RWPE2 (cell line): ENCODE measurements at regions not wholly inside any gene's neighbourhood (a gene's known extent, or its start where the extent isn't known, plus 50 kb on each side); places are given as distances from the start of the nearest gene placed in this dataset.

ENCODE experiments used
- ATAC-seq: fragments of 200-7000 bp; cut with Tn5 transposase; 3 replicates; pipeline ENCODE4 v1.9.1; 2021; ENCODE audit warnings: low read depth
- DNase-seq: peaks from one replicate; pipeline ENCODE4 v3.0.0-alpha.2; 2020; ENCODE audit warnings: low spot score
- H3K27ac ChIP-seq: fragments of 450-650 bp; 2 replicates; pipeline ENCODE4 v1.5.1; 2017; ENCODE audit warnings: mild to moderate bottlenecking; ENCODE audit not compliant: poor library complexity, severe bottlenecking
- H3K27me3 ChIP-seq: fragments of 250-450 bp; sonication (Bioruptor Pico); 2 replicates; pipeline ENCODE4 v1.5.1; 2021; ENCODE audit warnings: mild to moderate bottlenecking, moderate library complexity; ENCODE audit not compliant: insufficient read depth, poor library complexity, severe bottlenecking
- H3K36me3 ChIP-seq: fragments of 250-450 bp; sonication (Bioruptor Pico); 2 replicates; pipeline ENCODE4 v1.5.1; 2020; ENCODE audit warnings: low read depth, mild to moderate bottlenecking, moderate library complexity
- H3K4me1 ChIP-seq: fragments of 250-450 bp; sonication (Bioruptor Pico); 2 replicates; pipeline ENCODE4 v1.5.1; 2021; ENCODE audit warnings: mild to moderate bottlenecking, moderate library complexity; ENCODE audit not compliant: insufficient read depth, poor library complexity, severe bottlenecking
- H3K4me3 ChIP-seq: fragments of 250-450 bp; sonication (Bioruptor Pico); 2 replicates; pipeline ENCODE4 v1.5.1; 2021; ENCODE audit warnings: mild to moderate bottlenecking, moderate library complexity; ENCODE audit not compliant: severe bottlenecking
- H3K9me3 ChIP-seq: fragments of 250-450 bp; sonication (Bioruptor Pico); 2 replicates; pipeline ENCODE4 v1.5.1; 2021; ENCODE audit warnings: mild to moderate bottlenecking, moderate library complexity; ENCODE audit not compliant: severe bottlenecking
- TF ChIP-seq, protein P1 (sequence below): fragments of 450-650 bp; IDR thresholded peaks from one replicate; pipeline ENCODE4 v1.5.1; 2017; ENCODE audit warnings: mild to moderate bottlenecking, moderate library complexity; ENCODE audit not compliant: poor library complexity, severe bottlenecking

DNA sequence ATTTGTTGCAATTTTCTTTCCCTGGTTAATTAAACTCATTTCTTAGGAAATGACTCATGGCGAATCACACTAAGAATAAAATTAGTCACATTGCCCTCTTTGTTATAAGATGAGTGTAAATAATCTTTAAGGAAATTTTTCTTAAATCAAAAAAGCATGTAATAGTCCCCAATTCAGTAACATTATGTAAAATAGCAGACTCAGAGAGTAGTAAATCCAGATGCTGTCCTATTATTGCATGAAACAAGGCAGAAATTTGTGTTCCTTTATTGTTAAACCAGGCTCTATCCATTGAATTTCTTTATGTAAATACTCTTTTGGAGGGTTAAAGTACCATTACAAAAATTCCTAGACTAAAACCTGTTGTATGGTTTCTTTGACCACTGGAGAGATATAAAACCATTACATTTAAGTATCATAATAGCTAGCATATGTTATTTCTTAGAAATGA, 154.5 kb upstream of the C1orf87 start:
- Histone ChIP-seq H3K4me3 (no peak overlapping the region), H3K27me3 (no peaks in the 10 kb centered on the region), H3K27ac (no peak overlapping the region), H3K4me1 (no peaks in the 10 kb centered on the region), H3K36me3 (no peaks in the 10 kb centered on the region), H3K9me3 (no peaks in the 10 kb centered on the region)
- TF ChIP-seq, protein P1, sequence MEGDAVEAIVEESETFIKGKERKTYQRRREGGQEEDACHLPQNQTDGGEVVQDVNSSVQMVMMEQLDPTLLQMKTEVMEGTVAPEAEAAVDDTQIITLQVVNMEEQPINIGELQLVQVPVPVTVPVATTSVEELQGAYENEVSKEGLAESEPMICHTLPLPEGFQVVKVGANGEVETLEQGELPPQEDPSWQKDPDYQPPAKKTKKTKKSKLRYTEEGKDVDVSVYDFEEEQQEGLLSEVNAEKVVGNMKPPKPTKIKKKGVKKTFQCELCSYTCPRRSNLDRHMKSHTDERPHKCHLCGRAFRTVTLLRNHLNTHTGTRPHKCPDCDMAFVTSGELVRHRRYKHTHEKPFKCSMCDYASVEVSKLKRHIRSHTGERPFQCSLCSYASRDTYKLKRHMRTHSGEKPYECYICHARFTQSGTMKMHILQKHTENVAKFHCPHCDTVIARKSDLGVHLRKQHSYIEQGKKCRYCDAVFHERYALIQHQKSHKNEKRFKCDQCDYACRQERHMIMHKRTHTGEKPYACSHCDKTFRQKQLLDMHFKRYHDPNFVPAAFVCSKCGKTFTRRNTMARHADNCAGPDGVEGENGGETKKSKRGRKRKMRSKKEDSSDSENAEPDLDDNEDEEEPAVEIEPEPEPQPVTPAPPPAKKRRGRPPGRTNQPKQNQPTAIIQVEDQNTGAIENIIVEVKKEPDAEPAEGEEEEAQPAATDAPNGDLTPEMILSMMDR, result no peak
- no peak for ATAC-seq
- no peak for DNase-seq

DNA sequence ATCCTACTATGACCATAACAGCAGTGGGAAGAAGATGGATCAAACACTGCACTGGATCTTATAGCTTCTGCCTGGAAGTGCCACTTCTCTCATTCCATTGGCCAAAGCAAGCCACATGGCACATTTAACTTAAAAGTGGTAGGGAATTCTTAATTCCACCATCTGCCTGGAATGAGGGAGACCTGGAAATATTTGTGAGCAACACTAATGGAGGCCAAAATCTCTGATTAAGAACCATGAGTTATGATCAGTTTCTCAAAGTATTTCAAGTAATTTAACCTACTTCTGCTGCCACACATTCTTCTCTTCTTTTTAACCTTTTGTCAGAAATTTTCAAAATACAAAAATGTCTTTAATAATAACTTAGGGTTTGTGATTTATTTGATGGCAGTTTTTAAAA, 154.0 kb upstream of the C1orf87 start:
- TF ChIP-seq, protein P1, result no peak
- Histone ChIP-seq H3K4me3 (no peak overlapping the region), H3K9me3 (no peaks in the 10 kb centered on the region), H3K4me1 (no peaks in the 10 kb centered on the region), H3K27ac (no peak overlapping the region), H3K36me3 (no peaks in the 10 kb centered on the region), H3K27me3 (no peaks in the 10 kb centered on the region)
- ATAC-seq (no peak), DNase-seq (no peak)

DNA sequence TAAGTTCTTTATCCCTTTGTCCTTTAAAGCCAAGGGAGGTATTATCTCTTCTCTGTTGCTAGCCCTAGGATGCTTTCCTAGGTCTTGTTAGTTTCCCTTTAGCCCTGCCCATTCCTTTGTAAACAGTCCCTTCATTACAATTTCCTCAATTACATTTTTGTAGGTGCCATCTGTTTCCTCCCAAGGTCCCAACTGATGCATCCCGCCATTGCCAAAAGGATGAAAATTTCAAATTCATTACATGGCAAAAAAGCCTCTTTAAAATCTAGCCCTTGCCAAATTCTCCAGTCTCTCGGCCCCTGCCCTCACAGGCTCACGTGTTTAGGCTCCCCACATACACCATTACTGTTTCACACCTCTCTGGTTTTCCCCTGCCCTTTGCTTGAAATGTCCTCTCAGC, 151.9 kb upstream of the C1orf87 start:
- H3K4me3 ChIP-seq, result no peak overlapping the region
- no peaks in the 10 kb centered on the region for H3K27me3 ChIP-seq
- no peaks in the 10 kb centered on the region for H3K36me3 ChIP-seq
- DNase-seq (no peak), ATAC-seq (no peak)
- H3K27ac ChIP-seq, result no peak overlapping the region
- no peaks in the 10 kb centered on the region for H3K9me3 ChIP-seq
- H3K4me1 ChIP-seq, result no peaks in the 10 kb centered on the region
- TF ChIP-seq, protein P1, result no peak

DNA sequence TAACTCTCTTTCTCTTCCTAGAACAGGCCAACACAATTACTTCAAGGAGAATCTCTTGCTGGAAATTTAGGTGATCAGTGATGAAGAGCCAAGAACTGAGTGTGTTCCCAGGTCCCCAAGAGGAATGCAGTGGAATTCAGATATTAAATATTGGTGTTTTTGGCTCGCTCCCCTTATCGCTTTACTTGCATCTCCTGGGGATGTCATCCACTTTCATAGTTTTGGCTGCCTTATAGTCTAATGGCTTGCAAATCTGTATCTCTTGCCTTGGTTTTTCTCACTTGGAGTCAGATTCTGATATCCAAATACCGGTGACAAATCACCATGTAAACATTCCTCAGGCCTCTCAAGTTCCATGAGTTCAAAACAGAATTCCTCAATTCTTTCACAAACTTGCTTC, 151.0 kb upstream of the C1orf87 start:
- Histone ChIP-seq H3K9me3 (no peaks in the 10 kb centered on the region), H3K36me3 (no peaks in the 10 kb centered on the region), H3K4me3 (no peak overlapping the region), H3K27me3 (no peaks in the 10 kb centered on the region), H3K27ac (no peak overlapping the region), H3K4me1 (no peaks in the 10 kb centered on the region)
- TF ChIP-seq, protein P1, result no peak
- DNase-seq (no peak), ATAC-seq (no peak)

DNA sequence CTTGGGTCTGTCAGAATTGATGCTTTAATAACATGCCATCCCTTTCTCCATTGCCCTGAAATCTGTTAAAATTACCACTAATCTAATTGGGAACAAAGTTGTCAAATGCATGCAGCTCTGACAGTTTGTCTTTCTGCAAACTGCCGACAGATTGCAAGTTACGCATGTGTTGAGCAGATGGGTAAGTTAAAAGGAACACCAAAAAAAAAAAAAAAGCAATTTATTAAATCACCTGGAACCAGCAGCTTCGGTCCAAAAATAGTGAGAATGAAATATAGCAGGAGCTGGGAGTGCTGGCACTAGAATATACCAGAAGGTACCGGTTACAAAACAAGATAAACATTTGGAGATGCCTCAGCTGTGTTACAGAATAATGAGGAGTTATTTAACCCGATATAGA, 149.6 kb upstream of the C1orf87 start:
- no peak for ATAC-seq
- DNase-seq, result no peak
- Histone ChIP-seq H3K27ac (no peak overlapping the region), H3K4me3 (no peak overlapping the region), H3K27me3 (no peaks in the 10 kb centered on the region), H3K9me3 (no peaks in the 10 kb centered on the region), H3K4me1 (no peaks in the 10 kb centered on the region), H3K36me3 (no peaks in the 10 kb centered on the region)
- TF ChIP-seq, protein P1, result no peak
